Islet precursor cell (in vitro differentiated cells): ENCODE measurements at regions not wholly inside any gene's neighbourhood (a gene's known extent, or its start where the extent isn't known, plus 50 kb on each side); places are given as distances from the start of the nearest gene placed in this dataset.
A peak's percentile ranks its signal among the peaks of the same experiment; 100 is the strongest.

Experiments used
- DNase-seq: peaks from one replicate; pipeline ENCODE4 v3.0.0-alpha.2; 2018

DNA sequence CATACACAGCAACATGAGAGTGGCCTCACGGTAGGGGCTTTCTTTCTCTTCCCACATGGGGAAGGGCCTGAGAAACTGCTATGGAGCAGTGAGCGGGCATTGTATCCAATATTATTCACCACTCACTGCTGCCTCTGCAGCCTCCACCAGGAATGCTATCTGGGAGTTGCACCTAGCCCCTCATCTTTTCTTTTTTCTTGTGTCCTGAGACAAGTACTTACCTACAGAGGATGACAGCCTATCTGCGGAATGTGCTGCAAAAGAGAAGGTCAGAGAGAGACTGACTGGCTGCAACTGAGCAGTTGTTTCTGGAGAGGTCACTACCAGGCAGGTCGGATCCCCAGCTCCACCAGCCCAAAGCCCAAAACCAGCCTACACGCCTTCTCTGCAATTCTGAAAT, 52.1 kb upstream of the HTATIP2 start:
- DNase-seq, result peak; percentile 63

DNA sequence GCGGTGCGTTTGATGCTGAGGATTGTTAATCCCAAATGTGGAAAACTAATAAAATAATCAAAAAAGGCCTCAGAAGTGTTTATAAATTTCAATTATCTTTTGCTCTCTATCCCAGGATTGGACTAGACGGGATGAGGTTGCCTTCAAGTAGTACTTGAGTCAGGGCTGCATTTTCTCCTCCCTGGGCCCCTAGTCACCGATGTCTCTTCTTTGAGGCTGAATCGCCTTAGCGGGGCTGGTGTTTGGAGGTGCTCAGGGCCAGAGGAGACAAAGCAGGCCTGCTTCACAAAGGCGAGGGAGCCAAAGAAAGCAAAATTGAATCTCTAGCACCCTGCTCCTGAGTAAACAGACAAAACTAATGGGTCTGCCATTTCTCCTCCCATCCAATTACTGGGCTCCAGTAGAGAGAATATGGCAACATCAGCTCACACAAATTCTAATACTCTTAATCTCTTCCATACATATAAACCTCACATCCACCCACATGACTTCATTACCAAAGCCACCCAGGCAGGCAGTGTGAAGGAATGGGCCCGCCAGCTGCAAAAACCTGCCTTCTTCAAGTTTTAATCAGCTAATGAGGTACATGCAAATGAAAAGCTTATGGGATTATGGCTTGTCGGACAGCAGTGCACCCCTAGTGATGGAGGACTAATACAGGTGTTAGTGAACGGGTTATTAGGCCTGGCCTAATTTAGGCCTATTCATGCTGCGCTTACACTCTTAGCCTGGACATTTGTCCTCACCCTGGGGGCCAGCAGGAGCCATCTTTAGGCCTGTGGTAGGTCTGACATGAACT, 52.7 kb upstream of the HTATIP2 start:
- DNase-seq, result no peak

DNA sequence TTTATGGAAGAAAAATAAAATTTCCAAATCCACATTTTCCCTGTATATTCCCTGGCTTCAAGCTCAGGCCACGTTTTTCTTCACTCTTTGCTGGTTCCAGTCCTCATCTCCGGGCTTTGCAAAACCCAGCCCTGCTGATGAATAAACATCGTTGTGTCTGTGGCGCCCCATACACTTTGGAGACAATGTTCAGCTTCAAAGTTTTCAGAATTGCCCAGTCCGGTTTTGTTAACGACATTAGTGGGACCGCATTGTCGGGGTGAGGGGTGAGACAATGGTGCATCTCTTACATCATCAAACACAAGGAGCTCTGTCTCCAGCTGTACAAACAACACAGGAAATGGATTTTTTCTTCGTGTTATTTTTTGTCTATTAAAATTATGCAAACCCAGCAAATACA, 53.4 kb upstream of the HTATIP2 start:
- DNase-seq, result no peak

DNA sequence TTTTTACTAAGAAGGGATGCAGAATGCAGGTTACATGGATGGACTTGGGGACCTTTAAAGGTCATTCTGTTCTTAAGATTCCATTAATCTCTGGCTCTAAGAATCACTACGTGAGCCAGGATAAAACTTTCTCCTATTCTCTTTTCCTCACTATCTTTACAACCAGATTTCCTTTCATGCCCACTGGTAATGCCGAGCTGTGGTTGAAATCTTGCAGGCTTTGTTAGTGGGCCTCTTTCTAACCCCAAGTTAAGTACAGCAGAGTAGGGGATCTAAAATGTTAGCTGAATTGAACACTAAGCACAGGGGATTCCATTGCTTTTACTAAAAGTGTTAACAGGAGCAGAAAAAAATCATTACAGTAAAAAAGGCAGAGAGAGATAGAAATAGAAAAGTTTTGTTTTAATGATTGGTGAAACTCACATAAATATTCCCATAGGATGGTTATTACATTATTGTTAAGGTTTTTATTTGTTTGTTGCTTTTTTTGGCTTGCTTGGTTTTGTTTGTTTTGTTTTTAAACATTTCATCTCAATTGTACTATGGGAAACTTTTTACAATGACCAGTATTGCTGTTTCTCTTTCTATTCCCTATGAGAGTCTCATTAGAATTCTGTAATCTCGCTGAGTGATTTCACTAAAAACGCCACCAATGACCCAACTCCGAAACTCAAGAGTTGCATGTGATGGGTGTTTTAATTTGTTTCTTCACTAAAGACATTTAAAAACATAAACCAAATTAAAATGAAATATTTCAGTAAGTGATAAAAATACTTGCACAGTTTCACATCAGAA, 54.1 kb upstream of the HTATIP2 start:
- DNase-seq, result no peak

DNA sequence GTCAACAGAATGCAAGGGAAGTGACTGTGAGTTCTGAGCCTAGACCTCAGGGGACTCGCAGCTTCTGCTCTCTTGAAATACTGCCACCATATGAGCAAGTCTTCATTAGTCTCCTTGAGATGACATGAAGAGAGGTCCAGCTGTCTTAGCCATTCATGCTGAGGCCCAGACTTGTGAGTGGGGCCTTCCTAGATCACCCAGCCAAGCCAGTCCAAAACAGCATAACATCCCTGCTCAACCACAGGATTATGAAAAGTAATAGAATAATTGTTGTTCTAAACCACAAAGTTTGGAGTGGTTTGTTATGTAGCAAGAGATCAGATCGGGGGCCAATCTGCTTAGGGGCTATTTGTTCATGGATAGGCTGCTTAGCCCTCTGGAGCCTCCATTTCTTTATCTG, 54.9 kb upstream of the HTATIP2 start:
- no peak for DNase-seq

DNA sequence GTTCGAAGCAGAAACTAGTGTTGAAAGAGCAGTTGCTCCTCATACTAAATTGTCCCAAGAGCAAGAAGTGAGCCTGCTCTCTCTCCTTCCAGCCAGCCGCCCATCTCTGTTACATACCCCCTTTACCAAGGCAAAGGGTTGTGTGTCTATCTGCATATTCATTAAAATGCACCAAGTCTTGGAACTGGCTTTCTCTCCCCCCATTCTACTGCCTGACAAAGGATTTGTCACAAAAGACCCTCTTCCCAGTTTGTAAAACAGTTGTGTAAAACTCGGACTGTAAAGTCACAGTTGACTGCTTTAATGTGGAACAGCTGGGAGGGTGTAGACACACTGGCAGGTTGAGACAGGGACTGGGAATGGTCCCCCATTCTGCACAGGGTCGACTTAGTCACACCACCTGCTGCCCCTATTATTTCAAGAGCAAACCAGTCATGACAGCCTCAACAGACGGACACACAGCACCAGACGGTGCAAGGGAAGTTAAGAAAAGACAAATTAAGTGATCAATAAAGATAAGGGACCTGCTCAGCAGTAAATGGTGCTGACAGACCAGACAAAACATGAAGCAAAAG, 60.0 kb upstream of the HTATIP2 start:
- DNase-seq, result no peak

DNA sequence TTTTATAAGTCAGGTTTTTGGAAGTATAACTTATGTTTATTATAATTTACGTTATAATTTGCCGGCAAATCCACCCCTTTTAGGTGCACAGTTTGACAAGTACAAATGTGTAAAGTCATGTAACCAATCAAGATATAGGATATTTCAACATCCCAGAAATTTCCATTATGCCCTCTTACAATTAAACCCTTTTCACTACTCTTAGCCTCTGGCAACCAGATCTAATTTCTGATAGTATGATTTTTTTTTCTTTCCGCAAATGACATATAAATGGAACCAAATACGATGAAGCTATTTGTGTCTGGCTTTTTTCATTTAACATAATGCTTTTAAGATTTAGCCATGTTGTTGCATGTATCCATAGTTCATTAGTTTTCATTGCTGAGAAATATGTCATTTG, 69.5 kb upstream of the HTATIP2 start:
- no peak for DNase-seq

DNA sequence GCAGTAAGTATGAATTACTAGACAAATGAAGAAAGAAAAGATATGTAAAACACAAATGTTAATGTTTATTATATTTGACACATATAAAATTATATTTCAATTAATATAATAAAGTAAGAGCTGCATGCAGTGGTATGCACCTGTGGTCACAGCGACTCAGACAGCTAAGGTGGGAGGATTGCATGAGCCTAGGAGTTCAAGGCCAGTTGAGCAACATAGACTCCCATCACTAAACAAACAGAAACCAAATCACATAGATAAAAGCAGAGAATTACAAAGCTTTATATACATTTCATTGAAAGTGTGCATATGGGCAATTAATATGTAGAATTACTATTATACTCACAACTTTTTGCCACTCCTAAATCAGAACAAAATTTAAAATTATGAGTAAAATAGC, 70.0 kb upstream of the HTATIP2 start:
- no peak for DNase-seq

DNA sequence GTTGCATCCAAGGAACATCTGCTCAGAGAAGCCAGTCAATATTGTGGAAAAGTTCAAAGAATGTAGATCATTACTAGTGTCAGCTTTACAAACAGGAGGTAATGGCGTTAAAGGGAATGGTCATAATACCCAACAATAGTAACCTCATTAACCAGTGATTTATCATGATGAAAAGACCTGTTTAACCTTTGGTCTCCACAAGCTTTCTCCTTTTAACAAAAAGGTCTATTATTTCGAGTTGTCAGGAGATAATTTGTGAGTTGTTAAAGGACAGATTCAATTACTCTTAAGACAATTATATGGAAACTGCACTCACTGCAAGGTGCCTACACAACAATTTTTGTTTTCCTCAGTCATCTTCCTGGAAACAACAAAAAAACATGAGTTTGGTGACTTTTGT, 73.8 kb upstream of the HTATIP2 start:
- no peak for DNase-seq

DNA sequence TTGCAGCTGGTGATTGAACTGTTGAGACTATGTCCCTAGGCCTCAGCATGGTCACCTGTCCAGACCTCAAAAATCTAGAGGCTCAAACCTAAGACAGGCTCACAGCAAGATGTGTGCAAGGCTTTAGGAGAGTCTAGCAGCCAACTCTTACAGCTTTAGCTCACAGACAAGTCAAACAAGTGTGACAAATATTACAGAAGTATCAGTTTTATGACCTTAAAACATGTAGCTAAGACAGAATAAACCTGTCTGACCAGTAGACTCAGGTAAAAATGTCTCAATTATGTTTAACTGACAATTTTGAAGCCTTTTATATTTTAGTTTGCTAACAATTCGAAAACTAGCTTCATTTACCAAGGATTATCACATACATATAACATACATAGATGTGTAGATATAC, 80.0 kb upstream of the HTATIP2 start:
- no peak for DNase-seq

DNA sequence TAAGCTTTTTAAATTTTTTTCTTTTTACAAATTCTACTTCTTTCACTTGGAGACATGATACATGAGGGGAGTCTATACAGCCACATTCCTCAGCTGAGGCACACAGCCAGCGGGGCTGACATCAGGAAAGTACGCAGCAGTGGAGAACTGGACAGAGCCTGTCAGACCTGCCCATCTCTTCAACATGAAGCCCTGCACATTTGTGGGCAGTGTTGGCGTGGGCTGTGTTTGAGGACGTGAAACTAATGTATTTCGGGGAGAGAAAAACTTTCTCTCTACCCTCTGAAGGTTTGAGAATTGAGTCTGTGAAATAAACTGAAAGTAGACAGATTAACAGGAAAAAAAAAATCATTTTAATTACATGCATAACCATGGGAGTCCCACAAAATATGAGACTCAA, 84.8 kb upstream of the HTATIP2 start:
- no peak for DNase-seq

DNA sequence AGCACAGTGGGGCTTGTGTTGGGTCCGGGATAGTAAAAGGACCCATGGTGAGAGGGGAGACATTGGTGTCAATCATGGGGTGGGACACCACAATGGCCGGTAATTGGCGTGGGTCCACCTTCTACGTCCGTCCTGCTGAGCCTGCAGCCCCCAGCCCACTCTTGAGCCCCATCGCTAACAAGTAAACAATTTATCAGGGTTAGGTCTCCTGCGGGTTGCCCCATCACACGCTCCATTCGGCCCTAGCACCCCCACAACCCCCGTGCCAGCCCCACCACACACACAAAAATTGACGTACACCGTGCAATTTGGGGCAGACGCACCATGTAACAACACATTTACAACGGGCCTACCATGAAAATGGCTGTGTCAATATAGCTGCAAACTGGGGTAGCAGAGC, 86.5 kb upstream of the HTATIP2 start:
- DNase-seq, result no peak

DNA sequence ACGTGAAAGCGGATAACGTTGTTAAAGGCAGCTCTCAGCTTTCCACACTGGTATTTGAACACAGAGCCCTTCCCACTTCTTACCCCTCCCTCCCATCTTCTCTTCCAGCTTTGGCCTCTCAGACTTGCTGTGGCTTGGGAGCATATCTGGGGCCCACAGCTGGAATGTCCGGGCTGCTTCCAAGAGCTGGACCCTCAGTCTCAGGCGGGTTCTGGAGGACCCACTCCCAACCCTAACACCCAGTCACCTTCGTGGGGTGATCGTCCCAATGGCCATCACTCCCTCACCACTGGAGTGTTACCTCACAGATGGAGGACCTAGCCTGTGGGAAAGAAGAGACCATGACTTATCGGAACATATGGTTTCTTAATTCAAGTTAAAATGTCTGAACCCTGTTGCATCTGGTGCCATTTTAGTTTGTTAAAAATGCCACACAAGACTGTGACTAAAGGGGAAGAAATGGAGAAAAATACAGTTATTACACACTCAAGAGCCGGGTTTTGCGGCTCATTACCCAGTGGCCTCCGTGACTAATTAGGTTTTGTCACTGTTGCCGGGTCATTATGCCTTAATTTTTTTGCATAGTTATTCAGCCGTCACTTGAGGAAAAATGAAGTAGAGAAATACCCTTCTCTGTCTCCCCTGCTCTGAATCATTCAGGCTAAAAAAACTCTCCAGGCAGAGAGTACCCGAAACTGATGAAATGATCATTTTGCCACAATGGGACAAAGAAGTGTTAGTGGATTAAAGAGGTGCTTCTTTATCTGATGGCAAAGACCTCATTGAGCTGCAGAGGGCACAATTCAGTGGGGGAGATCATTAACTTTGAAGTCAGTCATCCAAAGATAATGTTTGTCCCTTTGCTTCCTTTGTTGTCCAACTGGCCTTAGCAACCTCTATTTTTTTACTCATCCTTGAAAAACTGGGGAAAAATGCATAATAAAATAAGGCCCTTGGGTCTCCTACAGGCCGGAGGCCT, 87.2 kb upstream of the HTATIP2 start:
- DNase-seq, result no peak

DNA sequence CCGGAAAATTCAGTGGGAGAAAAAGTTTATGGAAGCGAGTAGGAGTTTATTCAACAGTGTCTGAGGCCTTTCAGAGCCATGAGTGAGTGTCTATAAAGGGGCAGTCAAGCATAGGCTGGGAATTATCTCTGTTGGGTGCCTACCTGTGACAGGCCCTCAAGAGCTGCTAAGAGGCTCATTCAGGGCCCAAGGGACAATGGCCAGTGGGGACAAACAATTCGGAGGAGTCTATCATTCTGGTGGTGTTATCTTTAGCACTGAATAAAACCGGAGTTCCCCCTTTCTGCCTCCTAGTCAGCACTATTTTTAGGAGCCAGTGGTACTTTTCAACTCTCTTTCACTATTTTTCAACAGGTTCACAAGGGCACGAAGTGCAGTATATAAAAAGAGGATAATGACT, 89.5 kb upstream of the HTATIP2 start:
- no peak for DNase-seq

DNA sequence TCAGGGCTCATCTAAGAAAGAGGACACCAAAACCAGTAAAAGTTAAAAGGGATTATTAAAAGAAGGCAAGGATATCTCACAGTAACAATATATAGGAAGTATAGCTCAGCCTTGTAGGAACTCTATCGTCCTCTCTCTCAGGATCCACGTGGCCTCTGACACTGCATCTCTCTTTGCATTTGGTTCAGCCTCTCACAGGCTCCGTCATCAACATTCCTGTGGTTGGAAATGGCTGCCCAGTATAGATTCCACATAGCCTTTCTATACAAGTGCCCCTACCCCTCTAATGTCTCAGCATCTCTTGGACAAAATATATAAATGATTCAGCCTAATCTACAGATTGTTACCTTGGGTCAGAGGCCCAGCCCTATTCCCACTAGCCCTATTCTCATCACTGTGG, 101.3 kb upstream of the DBX1 start:
- DNase-seq, result peak; percentile 66

DNA sequence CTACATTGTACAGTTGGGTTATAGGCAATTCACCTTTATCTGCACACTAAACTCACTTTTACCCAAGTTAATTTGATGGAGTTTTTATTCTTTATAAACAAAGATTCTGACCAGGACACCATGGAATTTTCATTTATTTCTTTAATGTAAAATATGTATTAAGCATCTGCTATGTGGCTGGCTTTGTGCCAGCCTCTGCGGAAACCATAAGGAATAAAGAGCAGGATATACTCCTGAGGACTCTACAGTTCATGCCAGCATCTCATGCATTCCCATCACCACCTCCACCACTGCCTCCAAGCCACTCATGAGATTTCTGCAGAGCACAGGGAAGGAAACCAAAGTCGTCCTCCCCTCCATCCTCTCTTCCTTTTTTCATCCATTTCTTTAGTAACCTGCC, 100.0 kb upstream of the DBX1 start:
- no peak for DNase-seq

DNA sequence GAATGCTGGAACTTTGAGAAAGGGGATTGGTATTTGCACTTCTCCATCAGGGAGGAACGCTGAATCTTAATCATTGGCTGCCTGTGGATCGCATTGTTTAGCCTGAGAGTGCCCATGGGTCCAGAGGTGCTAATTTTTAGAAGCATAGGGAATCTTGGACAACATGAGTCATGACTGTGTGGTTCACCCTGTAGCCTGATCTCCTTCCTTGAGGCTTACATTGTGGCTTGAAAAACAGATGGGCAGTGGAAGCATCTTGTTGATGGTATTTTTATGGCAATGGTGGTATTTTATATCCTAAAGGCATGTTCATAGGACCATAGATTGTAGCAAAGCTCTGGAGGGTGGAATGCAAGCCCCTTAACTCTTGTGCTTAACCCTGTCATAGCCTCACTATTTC, 99.2 kb upstream of the DBX1 start:
- DNase-seq, result no peak

DNA sequence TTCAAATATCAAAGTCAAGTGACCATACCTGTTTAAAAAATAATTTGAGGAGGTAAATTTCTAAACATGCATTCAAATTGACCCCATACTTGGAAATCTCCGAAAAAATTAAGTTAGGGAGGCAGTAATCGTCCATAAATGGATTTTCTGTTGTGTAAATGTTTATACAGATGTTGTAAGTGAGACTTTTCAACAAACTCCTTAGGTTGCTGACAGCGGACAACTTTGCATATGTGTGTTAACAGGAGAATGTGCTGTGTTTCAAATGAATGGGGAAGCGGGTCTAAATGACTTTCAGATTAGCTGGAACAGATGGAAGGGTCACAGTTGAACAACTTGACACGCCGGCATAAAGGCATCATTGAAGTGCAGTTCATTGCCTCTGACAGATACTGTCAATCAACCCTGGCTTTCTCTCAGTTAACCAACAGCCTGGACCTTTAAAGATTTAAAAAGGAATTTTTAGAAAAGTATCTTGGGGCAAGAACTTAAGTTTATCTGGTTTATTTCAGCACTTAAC, 98.2 kb upstream of the DBX1 start:
- no peak for DNase-seq

DNA sequence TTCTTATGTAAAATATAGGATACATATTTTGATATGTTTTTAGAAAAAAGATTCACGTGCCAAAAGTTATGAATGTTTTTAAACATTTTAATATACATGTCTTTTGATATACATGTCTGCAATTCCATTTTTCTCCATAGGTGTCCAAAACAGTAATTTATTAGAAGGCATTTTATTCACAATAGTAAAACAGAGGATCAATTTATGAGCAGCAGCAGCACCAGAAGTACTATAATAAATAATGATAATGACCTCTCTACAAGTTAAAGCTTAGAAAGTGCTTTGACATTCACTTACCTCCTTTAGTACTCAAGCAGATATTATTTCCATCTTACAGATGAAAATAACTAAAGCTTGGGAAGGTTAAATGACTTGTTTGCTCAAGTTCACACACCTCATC, 96.7 kb upstream of the DBX1 start:
- DNase-seq, result no peak

DNA sequence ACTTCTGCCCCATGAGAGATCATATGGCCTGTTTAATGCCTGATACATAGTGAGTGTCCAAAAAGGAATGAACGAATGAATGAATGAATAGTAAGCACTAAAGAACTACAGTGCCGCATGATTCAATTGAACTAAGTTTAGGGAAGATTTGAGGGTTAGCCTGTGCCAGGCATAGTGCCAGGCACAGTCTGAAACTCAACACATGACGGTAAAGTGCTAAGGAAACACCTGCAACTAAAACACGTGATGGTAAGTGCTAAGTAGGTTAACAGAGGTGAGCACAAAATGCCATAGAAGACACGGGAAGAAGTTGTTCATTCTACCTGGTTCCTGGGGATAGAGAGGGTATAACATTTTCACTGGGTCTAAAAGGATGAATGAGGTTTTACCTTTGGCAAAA, 93.5 kb upstream of the DBX1 start:
- DNase-seq, result no peak

DNA sequence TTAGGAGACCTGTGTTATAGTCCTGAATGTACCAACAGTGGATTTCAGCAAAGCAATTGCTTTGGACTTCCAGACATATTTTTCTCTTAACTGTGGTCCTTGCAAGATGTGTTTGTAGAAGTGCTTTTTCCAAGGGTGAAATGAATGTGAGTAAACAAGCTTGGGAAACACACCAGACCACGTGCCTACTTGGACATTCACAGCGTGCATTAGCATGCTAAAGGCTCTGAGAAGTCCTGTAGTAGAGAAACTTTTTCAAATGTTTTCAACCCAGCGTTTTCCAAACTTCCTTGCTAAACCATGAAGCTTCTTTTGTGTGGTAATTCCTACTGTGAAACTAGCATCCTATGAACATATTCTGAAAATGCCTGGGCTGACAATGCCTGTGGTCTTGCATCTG, 91.2 kb upstream of the DBX1 start:
- no peak for DNase-seq

DNA sequence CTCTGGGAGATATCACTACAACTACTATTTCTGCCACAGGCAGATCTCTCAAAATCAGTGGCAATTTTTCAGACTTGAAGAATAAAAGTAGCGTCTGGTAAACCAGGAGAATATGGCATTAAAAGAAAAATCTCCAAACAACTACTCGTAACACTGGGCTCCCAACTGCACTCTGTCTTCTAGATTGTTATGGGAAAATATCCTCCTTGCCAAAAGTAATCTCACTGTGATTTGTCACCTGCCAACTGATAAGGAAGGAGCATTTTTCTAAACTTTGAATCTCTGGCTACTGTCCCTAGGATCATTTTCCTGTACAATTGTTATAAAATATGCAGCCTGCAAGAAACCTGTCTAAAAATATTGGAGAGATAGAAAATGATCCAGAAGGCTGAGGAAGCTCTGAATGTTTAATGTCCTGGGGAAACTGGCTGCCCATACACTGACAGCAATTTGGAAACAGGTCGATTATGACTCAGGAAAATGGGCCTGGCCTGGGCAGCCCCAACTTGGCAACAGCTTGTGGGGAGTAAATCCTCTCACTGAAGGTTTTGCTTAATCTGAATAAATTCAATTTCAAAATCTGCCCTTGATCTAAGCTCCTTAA, 90.5 kb upstream of the DBX1 start:
- no peak for DNase-seq
